Testis (tissue), 2 donors: ENCODE measurements at regions not wholly inside any gene's neighbourhood (a gene's known extent, or its start where the extent isn't known, plus 50 kb on each side); places are given as distances from the start of the nearest gene placed in this dataset.

Experiments used
- DNase-seq: peaks from one replicate; pipeline ENCODE4 v3.0.0-alpha.2; 2019
- H3K27ac ChIP-seq, 2 donors: fragments of 200-600 bp; sonication (generic); one replicate each; pipeline ENCODE4 v1.5.1; 2019
- H3K27me3 ChIP-seq: fragments of 200-600 bp; sonication (generic); one replicate; pipeline ENCODE4 v1.5.1; 2019
- H3K36me3 ChIP-seq: fragments of 200-600 bp; sonication (generic); one replicate; pipeline ENCODE4 v1.5.1; 2017; ENCODE audit warnings: low read depth; ENCODE audit errors: missing control alignments
- H3K4me1 ChIP-seq: fragments of 200-600 bp; sonication (generic); one replicate; pipeline ENCODE4 v1.5.1; 2019
- H3K4me3 ChIP-seq, 2 donors: fragments of 200-600 bp; sonication (generic); one replicate each; pipeline ENCODE4 v1.5.1; 2017 to 2019
- H3K9me3 ChIP-seq: fragments of 200-600 bp; sonication (generic); one replicate; pipeline ENCODE4 v1.5.1; 2017
- CTCF ChIP-seq, 3 experiments: fragments of 450-650 bp in 2 of 3; fragments of 200-600 bp in 1 of 3; sonication (generic) in 1 of 3; IDR thresholded peaks; one replicate each; pipeline ENCODE4 v1.5.1; 2016 to 2019; ENCODE audit warnings: antibody characterized with exemption in 3 of 3, mild to moderate bottlenecking in 2 of 3, moderate library complexity in 1 of 3
- POLR2A ChIP-seq: fragments of 450-650 bp; IDR thresholded peaks from one replicate; pipeline ENCODE4 v1.6.1; 2017; ENCODE audit warnings: antibody characterized with exemption, mild to moderate bottlenecking, moderate library complexity
- WGBS, 2 donors: methylation state at CpG; one replicate each; pipeline ENCODE4 v1.1.5; 2018; 5-methylcytosine and 5-hydroxymethylcytosine counted together
- intact Hi-C: fragments of 100-400 bp; cut with DNase I; formaldehyde crosslinking; loops from one replicate; pipeline ENCODE4 v1.15.1; 2023; ENCODE audit warnings: low total_unique reads

GRCh38 chr6:149229096-149229495 is 88.4 kb upstream of the TAB2 start:
- WGBS, 2 donors: 87 to 94% methylated on average over 6 of the region's 6 CpGs
- no peak overlapping the region for H3K4me3 ChIP-seq

GRCh38 chr6:149230712-149231460 is 86.6 kb upstream of the TAB2 start:
- no peaks in the 10 kb centered on the region for H3K27me3 ChIP-seq
- H3K9me3 ChIP-seq: no peaks in the 10 kb centered on the region
- H3K4me3 ChIP-seq: no peak overlapping the region
- intact Hi-C loops: no loop called here
- WGBS, 2 donors: 90 to 93% methylated on average over 5 of the region's 5 CpGs
- H3K27ac ChIP-seq: no peak overlapping the region
- no peaks in the 10 kb centered on the region for H3K4me1 ChIP-seq
- TF ChIP-seq CTCF (IDR thresholded peaks at IDR 0.05) (no peak), POLR2A (no peak)
- no peak for DNase-seq
- no peaks in the 10 kb centered on the region for H3K36me3 ChIP-seq

More at GRCh38 chr6:149229096-149229495, 88.4 kb upstream of the TAB2 start:
- no peaks in the 10 kb centered on the region for H3K4me1 ChIP-seq
- no peak for TF ChIP-seq CTCF (IDR thresholded peaks at IDR 0.05)
- TF ChIP-seq POLR2A: no peak
- intact Hi-C loops: no loop called here
- H3K9me3 ChIP-seq: no peaks in the 10 kb centered on the region
- no peak overlapping the region for H3K27ac ChIP-seq
- H3K27me3 ChIP-seq: no peaks in the 10 kb centered on the region
- H3K36me3 ChIP-seq: no peaks in the 10 kb centered on the region
- no peak for DNase-seq

- Histone ChIP-seq H3K27ac (no peak overlapping the region), H3K4me3 (no peak overlapping the region), H3K4me1 (no peaks in the 10 kb centered on the region), H3K9me3 (no peaks in the 10 kb centered on the region), H3K36me3 (no peaks in the 10 kb centered on the region), H3K27me3 (no peaks in the 10 kb centered on the region)
- no peak for DNase-seq
- 45 to 60% methylated on average over 7 of the region's 7 CpGs for WGBS, 2 donors
- intact Hi-C loops: no loop called here
- no peak for TF ChIP-seq CTCF (IDR thresholded peaks at IDR 0.05)
- no peak for TF ChIP-seq POLR2A
Observed at GRCh38 chr6:149231778-149232177, 85.7 kb upstream of the TAB2 start.

- no peak for DNase-seq
- Histone ChIP-seq H3K4me1 (no peaks in the 10 kb centered on the region), H3K9me3 (no peaks in the 10 kb centered on the region), H3K36me3 (no peaks in the 10 kb centered on the region), H3K4me3 (no peak overlapping the region), H3K27ac (no peak overlapping the region), H3K27me3 (no peaks in the 10 kb centered on the region)
- 89 to 96% methylated on average over 7 of the region's 7 CpGs for WGBS, 2 donors
- TF ChIP-seq CTCF (IDR thresholded peaks at IDR 0.05) (no peak), POLR2A (no peak)
- intact Hi-C loops: no loop called here
Observed at GRCh38 chr6:149233056-149233715, 84.3 kb upstream of the TAB2 start.
